ENCODE measurements at regions not wholly inside any gene's neighbourhood (a gene's known extent, or its start where the extent isn't known, plus 50 kb on each side); places are given as distances from the start of the nearest gene placed in this dataset.

GRCh38 chr18:51575171-51575570 is 377.7 kb upstream of the MEX3C start:
- Mint-ChIP-seq H3K27me3 (ENCODE audit: unreplicated experiment) (peaks cover 3% of the 10 kb centered on the region), H3K4me1 (ENCODE audit: unreplicated experiment) (no peaks in the 10 kb centered on the region), H3K4me3 (ENCODE audit: unreplicated experiment) (no peak overlapping the region), H3K36me3 (ENCODE audit: low read depth, unreplicated experiment) (no peaks in the 10 kb centered on the region), H3K27ac (ENCODE audit: unreplicated experiment) (no peak overlapping the region), H3K9me3 (ENCODE audit: unreplicated experiment) (no peaks in the 10 kb centered on the region)
- no peak for DNase-seq (ENCODE audit: low spot score)
- TF ChIP-seq CTCF (IDR thresholded peaks at IDR 0.05; ENCODE audit: unreplicated experiment) = no peak

GRCh38 chr18:51578406-51578980 is 381.0 kb upstream of the MEX3C start:
- H3K9me3 Mint-ChIP-seq (ENCODE audit: unreplicated experiment) = no peaks in the 10 kb centered on the region
- H3K27me3 Mint-ChIP-seq (ENCODE audit: unreplicated experiment) = peaks cover 3% of the 10 kb centered on the region

GRCh38 chr18:51580580-51580979 is 383.1 kb upstream of the MEX3C start:
- no peaks in the 10 kb centered on the region for H3K9me3 Mint-ChIP-seq (ENCODE audit: unreplicated experiment)
- TF ChIP-seq CTCF (IDR thresholded peaks at IDR 0.05; ENCODE audit: unreplicated experiment) = no peak
- no peaks in the 10 kb centered on the region for H3K36me3 Mint-ChIP-seq (ENCODE audit: low read depth, unreplicated experiment)
- no peak overlapping the region for H3K4me3 Mint-ChIP-seq (ENCODE audit: unreplicated experiment)
- H3K27me3 Mint-ChIP-seq (ENCODE audit: unreplicated experiment) = no peaks in the 10 kb centered on the region
- H3K4me1 Mint-ChIP-seq (ENCODE audit: unreplicated experiment) = peaks cover 8% of the 10 kb centered on the region
- no peak overlapping the region for H3K27ac Mint-ChIP-seq (ENCODE audit: unreplicated experiment)
- no peak for DNase-seq (ENCODE audit: low spot score)

More at GRCh38 chr18:51578406-51578980, 381.0 kb upstream of the MEX3C start:
- TF ChIP-seq CTCF (IDR thresholded peaks at IDR 0.05; ENCODE audit: unreplicated experiment) = no peak
- Mint-ChIP-seq H3K4me3 (ENCODE audit: unreplicated experiment) (no peak overlapping the region), H3K36me3 (ENCODE audit: low read depth, unreplicated experiment) (no peaks in the 10 kb centered on the region), H3K27ac (ENCODE audit: unreplicated experiment) (no peak overlapping the region), H3K4me1 (ENCODE audit: unreplicated experiment) (no peaks in the 10 kb centered on the region)
- no peak for DNase-seq (ENCODE audit: low spot score)

GRCh38 chr18:51582551-51582950 is 385.1 kb upstream of the MEX3C start:
- no peaks in the 10 kb centered on the region for H3K27me3 Mint-ChIP-seq (ENCODE audit: unreplicated experiment)
- H3K9me3 Mint-ChIP-seq (ENCODE audit: unreplicated experiment) = no peaks in the 10 kb centered on the region
- H3K36me3 Mint-ChIP-seq (ENCODE audit: low read depth, unreplicated experiment) = no peaks in the 10 kb centered on the region
- no peak for DNase-seq (ENCODE audit: low spot score)
- H3K4me1 Mint-ChIP-seq (ENCODE audit: unreplicated experiment) = peaks cover 8% of the 10 kb centered on the region
- no peak for TF ChIP-seq CTCF (IDR thresholded peaks at IDR 0.05; ENCODE audit: unreplicated experiment)
- no peak overlapping the region for H3K27ac Mint-ChIP-seq (ENCODE audit: unreplicated experiment)
- no peak overlapping the region for H3K4me3 Mint-ChIP-seq (ENCODE audit: unreplicated experiment)

- no peak for DNase-seq (ENCODE audit: low spot score)
- Mint-ChIP-seq H3K4me1 (ENCODE audit: unreplicated experiment) (peaks cover 8% of the 10 kb centered on the region), H3K27me3 (ENCODE audit: unreplicated experiment) (no peaks in the 10 kb centered on the region), H3K27ac (ENCODE audit: unreplicated experiment) (no peak overlapping the region), H3K9me3 (ENCODE audit: unreplicated experiment) (no peaks in the 10 kb centered on the region), H3K4me3 (ENCODE audit: unreplicated experiment) (no peak overlapping the region), H3K36me3 (ENCODE audit: low read depth, unreplicated experiment) (no peaks in the 10 kb centered on the region)
- no peak for TF ChIP-seq CTCF (IDR thresholded peaks at IDR 0.05; ENCODE audit: unreplicated experiment)
Observed at GRCh38 chr18:51588616-51589015, 391.1 kb upstream of the MEX3C start.

All from endothelial cell (in vitro differentiated cells).